Heart right ventricle (tissue), 16 donors: ENCODE measurements at regions not wholly inside any gene's neighbourhood (a gene's known extent, or its start where the extent isn't known, plus 50 kb on each side); places are given as distances from the start of the nearest gene placed in this dataset.

ENCODE experiments used
- ATAC-seq, 8 donors: fragments of 200-7000 bp; cut with Tn5 transposase; one replicate each; pipeline ENCODE4 v1.9.1; 2020; ENCODE audit warnings: mild to moderate bottlenecking in 8 of 8, moderate library complexity in 8 of 8, moderate number of reproducible peaks in 1 of 8
- DNase-seq, 2 donors: peaks; one replicate each; pipeline ENCODE4 v3.0.0-alpha.2; 2020
- H3K27ac ChIP-seq, 10 donors: fragments of 200-600 bp; sonication (generic) in 2 of 10; one replicate each; pipeline versions ENCODE4 v1.5.0 to v1.8.0; 2020 to 2022; ENCODE audit warnings: mild to moderate bottlenecking in 3 of 10
- H3K27me3 ChIP-seq, 7 donors: fragments of 200-600 bp; one replicate each; pipeline ENCODE4 v1.8.0; 2021 to 2022; ENCODE audit warnings: mild to moderate bottlenecking in 2 of 7
- H3K36me3 ChIP-seq, 9 donors: fragments of 200-600 bp; sonication (generic) in 1 of 9; one replicate each; pipeline versions ENCODE4 v1.5.0 to v1.8.0; 2020 to 2022; ENCODE audit warnings: mild to moderate bottlenecking in 2 of 9
- H3K4me1 ChIP-seq, 9 donors: fragments of 200-600 bp; sonication (generic) in 1 of 9; one replicate each; pipeline versions ENCODE4 v1.5.0 to v1.8.0; 2020 to 2022; ENCODE audit warnings: mild to moderate bottlenecking in 4 of 9
- H3K4me3 ChIP-seq, 10 donors: fragments of 200-600 bp; sonication (generic) in 2 of 10; one replicate each; pipeline versions ENCODE4 v1.5.0 to v1.8.0; 2020 to 2022; ENCODE audit warnings: mild to moderate bottlenecking in 7 of 10, moderate library complexity in 2 of 10
- H3K9me3 ChIP-seq, 11 donors: fragments of 200-600 bp in 10 of 11; sonication (generic) in 2 of 11; one replicate each; pipeline versions ENCODE4 v1.5.0 to v1.8.0; 2013 to 2022; ENCODE audit warnings: mild to moderate bottlenecking in 2 of 11, control low read depth in 1 of 11, moderate library complexity in 1 of 11
- CTCF ChIP-seq, 9 donors: fragments of 200-600 bp; sonication (generic) in 2 of 9; IDR thresholded peaks; one replicate each; pipeline versions ENCODE4 v1.5.0 to v1.8.0; 2021 to 2022; ENCODE audit warnings: antibody characterized with exemption in 9 of 9, mild to moderate bottlenecking in 5 of 9, moderate library complexity in 1 of 9
- WGBS, 2 donors: extraction: QIAGEN DNeasy Blood & Tissue Kit; methylation state at CpG; one replicate each; pipeline ENCODE4 v1.1.7; 2013; ENCODE audit warnings: inconsistent platforms in 1 of 2; 5-methylcytosine and 5-hydroxymethylcytosine counted together
- intact Hi-C, 10 donors: fragments of 100-400 bp; cut with DNase I; formaldehyde crosslinking; loops; one replicate each; pipeline versions ENCODE4 v1.11.1 to v1.14.2; 2022
- donor health status: Arrhythmogenic right ventricular cardiomyopathy.
- donor health status: ischemic (EF 13 %, LVEDD 7.1; RV severe dilation, severe dysfunction).
- donor health status: healthy with polysubstance abuse.
- donor health status: DM: no; HTN: yes; CAD: no.
- donor health status: DM: no; HTN: no; CAD: no.
- donor health status: ischemic (EF 25% LVEDD 6.9; RV normal size, moderate dysfunction).
- donor health status: ischemic (EF 25% LVEDD 5.7; RV mildly dilated, moderate dysfunction).
- donor health status: healthy.
- donor health status: DM: yes; HTN: yes; CAD: no.
- donor health status: Ischemic cardiomyopathy.
- donor health status: ischemic (EF 35%, LVEDD 5.7; RV mildly dilated, moderate dysfunction).
- donor health status: nonischemic (EF 11% LVEDD 7.7; RV severe dilation, severe dysfunction).
- donor health status: DM: yes; HTN: yes; CAD: no.
- donor health status: PGD.
- donor health status: ischemic (EF 29% LVEDD 5.4; RV normal size, mild dysfunction).
- donor health status: nonischemic (EF 23%, LVEDD 6.1; RV moderate dilation, normal function).

- H3K9me3 ChIP-seq: no peaks in the 10 kb centered on the region
- 80 to 82% methylated on average over 1 of the region's 1 CpG for WGBS, 2 donors
- no peaks in the 10 kb centered on the region for H3K4me1 ChIP-seq
- intact Hi-C loops: no loop called here
- DNase-seq (no peak), ATAC-seq (no peak)
- no peaks in the 10 kb centered on the region for H3K36me3 ChIP-seq
- no peak for TF ChIP-seq CTCF (IDR thresholded peaks at IDR 0.05)
- no peaks in the 10 kb centered on the region for H3K27me3 ChIP-seq
- no peak overlapping the region for H3K4me3 ChIP-seq
- H3K27ac ChIP-seq: no peak overlapping the region
Observed at GRCh38 chr4:96844858-96845490, 1005.1 kb downstream of the PDHA2 start.

- TF ChIP-seq CTCF (IDR thresholded peaks at IDR 0.05): no peak
- 74 to 89% methylated on average over 2 of the region's 2 CpGs for WGBS, 2 donors
- intact Hi-C loops: no loop called here
- no peaks in the 10 kb centered on the region for H3K4me1 ChIP-seq
- no peak overlapping the region for H3K27ac ChIP-seq
- H3K27me3 ChIP-seq: no peaks in the 10 kb centered on the region
- H3K4me3 ChIP-seq: no peak overlapping the region
- DNase-seq (no peak), ATAC-seq (no peak)
- H3K36me3 ChIP-seq: no peaks in the 10 kb centered on the region
- no peaks in the 10 kb centered on the region for H3K9me3 ChIP-seq
Observed at GRCh38 chr4:96845819-96846218, 1005.9 kb downstream of the PDHA2 start.

- intact Hi-C loops: no loop called here
- DNase-seq: no peak
- no peak for TF ChIP-seq CTCF (IDR thresholded peaks at IDR 0.05)
- WGBS, 2 donors: 64 to 68% methylated on average over 1 of the region's 1 CpG
- ATAC-seq: no peak
- Histone ChIP-seq H3K9me3 (peaks cover 0 to 22% (median 0%) of the 10 kb centered on the region in 11 donors), H3K27me3 (no peaks in the 10 kb centered on the region), H3K27ac (no peak overlapping the region), H3K4me1 (no peaks in the 10 kb centered on the region), H3K36me3 (no peaks in the 10 kb centered on the region), H3K4me3 (no peak overlapping the region)
Observed at GRCh38 chr4:96874657-96875056, 1034.8 kb downstream of the PDHA2 start.

- Histone ChIP-seq H3K4me1 (no peaks in the 10 kb centered on the region), H3K27ac (no peak overlapping the region), H3K36me3 (no peaks in the 10 kb centered on the region), H3K27me3 (no peaks in the 10 kb centered on the region), H3K9me3 (peaks cover 0 to 22% (median 0%) of the 10 kb centered on the region in 11 donors), H3K4me3 (no peak overlapping the region)
- ATAC-seq: no peak
- no peak for TF ChIP-seq CTCF (IDR thresholded peaks at IDR 0.05)
- WGBS, 2 donors: 61 to 64% methylated on average over 2 of the region's 2 CpGs
- intact Hi-C loops: no loop called here
- DNase-seq: no peak
Observed at GRCh38 chr4:96879527-96879926, 1039.6 kb downstream of the PDHA2 start.
